GM12891 (cell line): ENCODE measurements at regions not wholly inside any gene's neighbourhood (a gene's known extent, or its start where the extent isn't known, plus 50 kb on each side); places are given as distances from the start of the nearest gene placed in this dataset.

Experiments used
- POLR2A ChIP-seq: IDR thresholded peaks from 2 replicates; pipeline ENCODE4 v1.6.1; 2011; ENCODE audit warnings: low read depth, low read length, control low read depth
- POLR2AphosphoS5 ChIP-seq: IDR thresholded peaks from 2 replicates; pipeline ENCODE4 v1.6.1; 2011; ENCODE audit warnings: low read depth, low read length, control low read depth
- POU2F2 ChIP-seq: IDR thresholded peaks from 2 replicates; pipeline ENCODE4 v1.6.1; 2011; ENCODE audit warnings: low read depth, mild to moderate bottlenecking, control low read depth, low read length, moderate library complexity
- TAF1 ChIP-seq: IDR thresholded peaks from 2 replicates; pipeline ENCODE4 v1.6.1; 2011; ENCODE audit warnings: low read depth, low read length, control low read depth

- TF ChIP-seq POLR2A (no peak), POLR2AphosphoS5 (no peak), TAF1 (no peak), POU2F2 (no peak)
These were observed 117.0 kb upstream of the ZSWIM2 start for GRCh38 chr2:186966015-186966414.
